BE2C (cell line): ENCODE measurements at regions not wholly inside any gene's neighbourhood (a gene's known extent, or its start where the extent isn't known, plus 50 kb on each side); places are given as distances from the start of the nearest gene placed in this dataset.

Experiments used
- DNase-seq: peaks from one replicate; pipeline ENCODE4 v3.0.0-alpha.2; 2020
- H3K27me3 ChIP-seq: fragments of 250-450 bp; sonication (Bioruptor Pico); 2 replicates; pipeline ENCODE4 v1.5.1; 2020; ENCODE audit warnings: mild to moderate bottlenecking
- H3K36me3 ChIP-seq: fragments of 250-450 bp; sonication (Bioruptor Pico); 2 replicates; pipeline ENCODE4 v1.5.1; 2020; ENCODE audit warnings: mild to moderate bottlenecking
- H3K4me1 ChIP-seq: fragments of 250-450 bp; sonication (Bioruptor Pico); 2 replicates; pipeline ENCODE4 v1.5.1; 2020
- H3K4me3 ChIP-seq: 2 replicates; pipeline ENCODE4 v1.5.1; 2011; ENCODE audit warnings: low read depth, low read length
- H3K9me3 ChIP-seq: fragments of 250-450 bp; sonication (Bioruptor Pico); 2 replicates; pipeline ENCODE4 v1.5.1; 2020
- CTCF ChIP-seq: IDR thresholded peaks from 2 replicates; pipeline ENCODE4 v1.5.1; 2012; ENCODE audit warnings: mild to moderate bottlenecking, low read depth, low read length

DNA sequence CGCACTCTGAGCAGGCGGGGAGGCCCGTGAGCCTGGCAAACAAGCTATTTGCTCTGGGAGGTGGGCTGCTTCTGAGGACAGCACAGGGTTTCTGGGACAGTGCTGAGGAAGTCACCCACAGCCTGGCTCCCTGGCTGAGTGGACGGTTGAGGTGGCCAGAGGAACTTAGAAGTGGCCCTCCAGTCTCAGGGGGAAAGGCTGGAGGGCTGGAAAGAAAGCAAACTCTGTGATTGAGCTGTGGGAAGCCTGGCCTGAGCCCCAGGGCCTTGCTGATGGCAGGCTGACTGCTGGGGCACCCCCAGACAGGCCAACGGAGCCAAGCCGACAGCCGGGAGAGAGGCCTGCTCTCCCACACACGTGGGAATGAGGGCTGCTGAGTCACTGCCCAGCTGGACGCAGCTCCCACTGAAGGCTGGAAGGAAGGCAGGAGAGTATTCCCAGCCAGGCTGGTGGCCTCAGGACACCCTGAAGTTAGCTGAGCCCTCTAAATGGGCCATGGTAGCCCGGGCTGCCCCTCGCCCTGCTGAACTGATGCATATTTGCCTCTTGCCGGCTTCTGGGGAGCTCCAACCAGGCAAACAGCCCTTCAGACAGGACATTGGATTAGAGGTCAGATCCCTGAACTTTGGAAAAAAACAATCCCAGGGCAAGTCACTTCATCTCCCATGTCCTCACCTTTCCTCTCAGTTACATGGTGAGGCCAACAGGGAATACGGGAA lies 98.0 kb upstream of the TLE3 start:
- Histone ChIP-seq H3K36me3 (no peaks in the 10 kb centered on the region), H3K4me1 (peaks cover 41% of the 10 kb centered on the region), H3K4me3 (no peak overlapping the region), H3K9me3 (0 out of 2 replicates have a peak, but pooled peaks cover 2% of the 10 kb centered on the region), H3K27me3 (no peaks in the 10 kb centered on the region)
- peak; percentile 55 for DNase-seq
- no peak for TF ChIP-seq CTCF

GRCh38 chr15:70195171-70195570 lies 97.5 kb upstream of the TLE3 start:
- peaks cover 35% of the 10 kb centered on the region for H3K4me1 ChIP-seq
- no peak overlapping the region for H3K4me3 ChIP-seq
- H3K36me3 ChIP-seq = no peaks in the 10 kb centered on the region
- H3K27me3 ChIP-seq = no peaks in the 10 kb centered on the region
- 0 out of 2 replicates have a peak, but pooled peaks cover 2% of the 10 kb centered on the region for H3K9me3 ChIP-seq
- DNase-seq = no peak
- no peak for TF ChIP-seq CTCF

DNA sequence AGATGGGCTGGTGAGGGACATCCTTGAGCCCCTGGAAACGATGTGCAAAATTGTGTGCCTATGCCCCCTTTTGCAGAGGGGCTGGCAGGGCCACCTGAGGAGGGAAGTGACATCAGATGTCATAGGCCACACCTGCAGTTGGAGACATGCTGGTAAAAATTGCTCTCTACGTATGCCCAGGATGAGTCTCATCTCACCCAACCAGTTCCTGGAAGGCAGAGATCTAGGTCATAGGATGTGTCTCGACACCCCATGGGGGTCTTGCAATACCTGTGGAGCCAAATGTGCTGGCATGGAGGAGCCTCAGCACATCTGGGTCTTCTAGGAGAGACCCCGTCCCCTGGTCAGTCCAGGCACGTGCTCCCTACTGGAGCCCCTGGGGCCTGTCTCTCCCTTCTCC lies 96.5 kb upstream of the TLE3 start:
- Histone ChIP-seq H3K9me3 (0 out of 2 replicates have a peak, but pooled peaks cover 2% of the 10 kb centered on the region), H3K4me3 (no peak overlapping the region), H3K27me3 (no peaks in the 10 kb centered on the region), H3K4me1 (peaks cover 26% of the 10 kb centered on the region), H3K36me3 (no peaks in the 10 kb centered on the region)
- no peak for DNase-seq
- no peak for TF ChIP-seq CTCF

DNA sequence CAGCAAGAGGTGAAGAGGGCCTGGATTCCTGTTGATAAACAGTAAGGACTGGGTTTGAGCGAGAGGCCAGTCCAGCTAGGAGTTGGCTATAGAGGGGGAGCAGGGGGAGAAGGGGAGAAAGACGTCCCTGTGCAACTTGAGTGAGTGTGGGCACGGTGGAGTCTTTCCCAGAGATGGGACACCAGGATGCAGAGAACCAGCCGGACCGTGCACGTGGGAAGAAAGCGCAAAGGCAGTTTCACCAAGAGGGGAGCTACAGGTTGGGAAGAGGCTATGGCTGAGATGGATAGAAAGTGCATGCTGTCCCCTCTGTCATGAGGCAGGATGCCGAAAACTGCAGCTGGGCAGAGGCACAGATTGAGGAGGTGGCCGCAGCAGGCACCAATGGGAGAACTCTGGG lies 96.0 kb upstream of the TLE3 start:
- no peaks in the 10 kb centered on the region for H3K27me3 ChIP-seq
- no peaks in the 10 kb centered on the region for H3K36me3 ChIP-seq
- no peak overlapping the region for H3K4me3 ChIP-seq
- DNase-seq = no peak
- peaks cover 21% of the 10 kb centered on the region for H3K4me1 ChIP-seq
- TF ChIP-seq CTCF = no peak
- 0 out of 2 replicates have a peak, but pooled peaks cover 2% of the 10 kb centered on the region for H3K9me3 ChIP-seq

- Histone ChIP-seq H3K9me3 (0 out of 2 replicates have a peak, but pooled peaks cover 2% of the 10 kb centered on the region), H3K27me3 (no peaks in the 10 kb centered on the region)
These were observed 94.8 kb upstream of the TLE3 start for GRCh38 chr15:70192490-70192889.

More at GRCh38 chr15:70192490-70192889, 94.8 kb upstream of the TLE3 start:
- Histone ChIP-seq H3K4me1 (peaks cover 15% of the 10 kb centered on the region), H3K4me3 (no peak overlapping the region), H3K36me3 (no peaks in the 10 kb centered on the region)
- no peak for DNase-seq
- no peak for TF ChIP-seq CTCF
